Occipital lobe (tissue), 1 donor: ENCODE measurements at regions not wholly inside any gene's neighbourhood (a gene's known extent, or its start where the extent isn't known, plus 50 kb on each side); places are given as distances from the start of the nearest gene placed in this dataset.

Experiments
- DNase-seq: peaks from one replicate; lab custom pipeline; 2025; lab: John Stamatoyannopoulos, UW

DNA sequence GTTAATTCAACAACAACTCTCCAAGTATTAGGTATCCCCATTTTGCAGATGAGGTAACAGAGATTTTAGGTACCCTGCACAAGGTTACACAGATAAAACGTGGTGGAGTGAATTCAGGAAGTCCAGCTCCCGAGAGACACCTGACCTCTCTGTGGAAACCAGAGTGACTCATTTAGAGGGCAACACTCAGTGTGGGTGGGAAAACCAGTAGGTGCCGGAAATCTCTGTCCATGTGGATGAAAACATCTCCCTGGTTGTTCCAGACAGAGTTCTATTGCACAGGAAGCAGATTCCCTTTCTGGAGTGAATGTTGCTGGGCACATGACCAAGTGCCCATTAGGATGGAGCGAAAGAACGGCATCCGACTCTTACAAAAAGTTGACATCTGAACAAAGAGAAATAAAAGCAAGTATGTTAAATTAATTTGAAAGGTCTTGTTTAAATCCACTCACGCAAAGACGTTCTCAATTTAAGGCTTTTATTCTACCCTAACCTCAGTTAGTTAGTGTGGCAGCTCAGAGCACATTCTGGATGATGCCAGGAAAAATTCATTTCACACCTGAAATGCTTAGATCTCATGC is 391.9 kb upstream of the WWC1 start:
- no peak for DNase-seq

DNA sequence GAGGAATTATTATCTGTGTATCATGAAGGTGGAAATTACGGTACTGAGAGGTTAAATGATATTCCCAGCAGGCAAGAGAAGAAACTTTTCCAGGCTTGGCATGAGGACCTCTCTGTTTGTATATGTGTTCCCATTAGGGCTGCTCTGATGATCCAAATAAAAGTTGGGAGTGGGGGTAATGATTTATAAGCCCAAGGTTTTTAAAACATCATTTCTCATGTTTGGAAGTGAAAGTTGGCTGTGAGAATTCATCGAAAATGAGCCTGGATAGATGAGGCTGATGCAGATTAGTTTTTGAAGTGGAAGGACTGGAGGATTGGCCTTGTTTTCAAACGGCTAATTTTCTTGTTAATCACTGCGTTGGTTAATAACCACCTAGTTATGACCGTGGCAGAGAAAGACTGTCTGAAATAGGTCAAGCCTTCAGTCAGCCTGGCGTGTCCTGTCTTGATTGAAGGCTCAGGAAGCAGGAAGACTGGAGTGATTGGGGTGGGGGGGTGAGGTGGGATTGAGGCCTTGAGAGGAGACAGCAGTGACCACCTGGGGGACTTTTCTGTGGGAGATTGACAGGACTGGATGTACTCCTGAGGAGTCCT is 391.0 kb upstream of the WWC1 start:
- DNase-seq: no peak

DNA sequence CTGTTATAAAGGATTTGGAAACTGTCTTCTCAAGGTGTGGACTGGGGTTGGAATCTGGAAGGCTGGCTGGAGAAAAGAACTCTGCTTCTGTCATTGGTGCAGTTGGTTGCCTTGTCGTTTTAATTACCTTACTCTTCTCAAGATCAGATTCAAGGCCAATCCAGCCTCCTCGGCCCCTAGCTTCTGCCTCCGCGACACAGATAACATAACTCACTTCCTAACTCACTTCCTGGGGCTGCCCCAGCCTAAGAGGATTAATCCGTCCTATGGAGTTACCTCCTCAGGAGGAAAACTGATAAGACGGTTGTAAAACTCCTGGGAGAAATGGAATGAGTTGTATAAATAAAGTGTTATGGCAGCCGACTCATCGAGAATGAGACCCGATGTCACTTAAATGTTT is 389.1 kb upstream of the WWC1 start:
- no peak for DNase-seq

DNA sequence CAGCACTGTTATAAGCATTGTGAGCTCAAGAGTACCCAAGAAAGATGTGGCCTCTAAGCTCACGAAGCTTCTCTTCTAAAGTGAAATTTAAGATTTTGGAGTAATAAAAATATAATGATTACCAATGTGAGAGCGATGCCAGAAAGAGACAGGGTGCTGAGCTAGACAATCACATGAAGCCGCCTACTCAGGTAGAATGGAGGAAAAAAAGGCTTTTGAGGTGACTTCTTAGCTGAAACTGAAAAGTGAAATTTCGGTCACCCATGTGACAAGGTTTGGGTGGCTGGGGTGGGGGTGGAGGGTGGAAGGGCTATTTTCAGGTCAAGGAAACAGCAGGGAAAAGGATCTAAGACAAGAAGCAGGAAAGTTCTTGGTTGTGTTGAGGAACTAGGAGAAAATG is 388.2 kb upstream of the WWC1 start:
- no peak for DNase-seq

DNA sequence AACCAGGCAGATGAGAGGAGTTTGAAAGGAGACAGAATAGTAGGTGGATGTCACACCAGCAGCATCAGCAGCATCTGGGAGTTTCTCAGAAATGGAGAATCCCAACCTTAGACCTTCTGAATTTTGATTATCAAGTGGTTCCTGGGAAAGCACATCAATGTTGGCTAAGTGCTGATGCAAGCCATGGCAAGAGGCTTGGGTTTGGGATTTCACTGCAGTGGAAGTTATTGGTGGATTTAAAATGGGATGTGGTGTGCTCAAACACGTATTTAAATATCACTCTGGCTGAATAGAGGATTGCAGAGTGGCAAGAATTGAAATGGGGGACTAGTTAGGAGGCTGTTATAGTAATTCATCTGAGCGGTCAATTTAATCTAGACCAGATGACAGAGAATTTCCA is 387.8 kb upstream of the WWC1 start:
- DNase-seq: no peak

DNA sequence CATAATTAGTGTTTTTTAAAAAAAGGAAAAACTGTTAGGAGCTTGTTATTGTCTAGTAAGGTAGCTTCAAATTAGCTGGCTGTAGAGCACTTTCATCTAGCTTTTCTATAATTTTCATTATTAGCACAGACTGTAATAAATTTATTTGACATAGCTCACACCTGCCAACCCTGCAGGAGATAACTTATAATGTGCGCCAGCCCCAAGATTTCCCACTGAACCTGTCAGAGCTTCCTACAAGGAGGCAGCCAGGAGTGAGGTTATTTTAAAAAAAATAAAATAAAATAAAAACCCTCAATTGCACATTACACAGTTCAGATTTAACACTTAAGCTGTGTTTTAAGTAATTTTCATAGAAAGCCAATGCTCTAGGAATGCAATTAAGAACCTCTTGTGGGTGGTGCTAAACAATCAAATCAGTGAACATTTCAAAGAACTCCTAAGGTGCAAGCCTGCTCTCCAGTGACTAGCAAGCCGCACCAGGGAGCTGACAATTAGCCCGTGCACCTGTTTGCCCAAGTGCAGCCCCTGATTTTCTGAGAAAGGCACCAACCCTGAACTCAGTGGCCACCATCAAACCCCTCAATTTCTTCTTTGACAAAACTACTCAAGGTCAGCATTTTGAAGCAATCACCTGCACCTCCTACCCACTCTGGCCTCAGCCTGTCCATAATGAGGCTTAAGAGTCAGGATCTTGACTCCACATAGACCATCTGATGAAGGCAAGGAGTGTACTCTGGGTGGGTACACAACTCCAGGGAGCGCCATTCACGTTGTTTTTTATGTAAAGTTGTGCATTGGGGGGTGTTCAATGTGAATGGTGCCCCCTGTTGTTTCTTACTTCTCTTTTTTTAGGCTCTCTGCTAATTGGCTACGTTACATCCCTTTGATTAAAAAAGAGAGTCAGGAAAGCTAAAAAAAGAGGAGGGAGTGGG is 385.3 kb upstream of the WWC1 start:
- no peak for DNase-seq

DNA sequence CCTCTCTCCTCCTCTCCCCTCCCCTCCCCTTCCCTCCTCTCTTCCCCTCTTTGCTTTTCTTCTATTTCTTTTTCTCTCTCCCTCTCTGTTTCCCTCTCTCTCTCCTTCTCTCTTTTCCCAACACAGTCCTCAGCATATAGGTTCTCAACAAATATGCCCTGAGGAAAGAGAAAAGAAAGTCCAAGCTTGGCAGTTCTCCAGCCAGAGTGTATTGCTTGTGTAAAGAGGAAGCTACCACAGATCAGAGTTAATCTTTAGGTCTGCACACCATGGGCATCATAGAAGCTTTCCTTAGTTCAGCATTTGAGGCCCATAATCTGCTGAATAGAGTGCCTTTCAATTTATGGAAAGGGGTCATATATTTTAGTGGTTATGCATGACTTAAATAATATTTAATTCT is 382.8 kb upstream of the WWC1 start:
- no peak for DNase-seq

DNA sequence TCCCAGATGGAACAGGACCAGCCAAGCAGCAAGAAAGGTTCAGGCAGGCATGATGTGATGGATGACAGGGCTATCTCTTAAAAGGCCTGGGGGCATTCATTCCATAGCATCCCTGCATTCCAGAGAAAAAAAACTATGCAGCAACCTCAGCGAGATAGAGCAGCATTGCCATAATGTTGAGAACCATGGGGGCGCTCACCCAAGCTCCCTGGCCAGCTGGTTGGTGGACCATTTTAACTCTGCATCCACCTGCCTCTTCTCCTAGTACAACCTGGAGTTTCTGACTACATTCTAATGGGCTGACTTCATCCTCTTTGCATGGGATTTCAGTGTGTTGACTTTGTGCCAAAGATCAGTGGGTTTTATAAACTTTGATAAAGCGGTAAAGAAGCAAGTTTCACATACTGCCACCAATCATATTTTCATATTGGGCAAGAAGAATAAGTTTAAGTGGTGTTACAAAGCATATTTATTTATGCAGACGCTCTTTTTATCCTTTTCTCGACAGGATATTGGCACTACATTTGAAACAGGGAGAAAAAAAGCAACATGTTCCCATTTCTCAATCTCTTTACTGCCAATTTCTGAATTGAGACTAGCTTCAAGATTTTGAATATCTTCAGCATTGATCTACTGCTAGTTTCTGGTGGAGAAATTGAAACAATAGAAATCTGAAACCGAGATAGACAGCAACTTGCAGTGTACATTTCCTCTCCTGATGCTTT is 378.3 kb upstream of the WWC1 start:
- DNase-seq: no peak

DNA sequence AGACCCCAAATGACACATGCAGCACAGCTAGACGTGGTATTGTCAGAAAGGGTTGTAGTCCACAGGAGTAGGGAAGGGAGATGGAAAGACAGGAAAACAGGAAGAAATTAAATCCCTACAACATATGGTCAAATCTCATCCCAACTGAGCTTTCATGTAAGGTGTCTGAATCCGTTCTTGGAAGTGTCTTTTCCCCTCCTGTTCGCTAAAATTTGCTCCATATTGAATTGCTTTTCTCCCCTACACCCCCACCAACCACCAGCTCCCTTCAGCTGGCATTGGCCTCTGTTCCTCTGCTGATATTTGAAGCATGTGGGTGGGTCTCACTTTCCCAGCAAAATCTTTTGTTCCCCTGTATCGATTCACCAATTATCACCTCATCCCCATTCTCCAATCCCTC is 376.2 kb upstream of the WWC1 start:
- DNase-seq: no peak

DNA sequence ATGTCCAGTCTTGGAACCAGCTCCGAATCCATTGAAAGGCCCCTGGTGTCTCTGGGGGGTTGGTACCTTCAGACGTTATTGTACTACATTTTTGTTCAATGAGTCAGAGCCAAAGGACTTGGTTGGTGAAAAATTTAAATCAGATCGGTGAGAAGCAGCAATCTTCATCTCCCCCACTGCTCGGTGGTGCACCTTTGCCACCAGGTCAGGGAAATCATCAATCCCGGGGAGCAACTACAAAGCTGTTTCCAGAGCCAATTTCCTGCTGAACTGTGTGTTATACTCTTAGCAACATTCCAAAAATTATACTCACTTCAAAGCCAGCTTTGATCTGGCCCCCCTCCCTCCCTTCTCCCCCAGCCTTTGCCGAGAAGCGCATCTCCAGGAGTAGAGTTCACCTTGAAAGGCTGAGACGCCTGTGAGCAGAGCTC is 375.2 kb upstream of the WWC1 start:
- DNase-seq: no peak

DNA sequence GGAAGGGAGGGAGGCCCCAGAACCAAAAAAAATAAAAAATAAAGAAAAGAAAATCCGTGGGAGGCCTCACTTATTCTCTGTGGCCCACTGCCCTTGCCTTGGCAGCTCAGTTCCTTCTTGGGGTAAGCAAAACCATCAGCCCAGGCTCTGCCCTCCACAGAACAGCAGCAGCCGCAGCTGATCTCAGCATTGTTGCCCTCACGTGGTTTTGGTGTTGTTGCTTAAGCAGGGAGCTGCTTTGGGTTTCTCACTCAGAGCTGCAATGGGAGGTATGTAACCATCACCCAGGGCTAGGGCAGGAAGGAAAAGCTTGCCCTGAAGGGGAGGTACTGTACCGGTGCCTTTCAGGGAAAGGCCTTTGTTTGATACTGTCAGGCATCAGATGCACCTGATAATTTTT is 374.7 kb upstream of the WWC1 start:
- peak; percentile 15 for DNase-seq

DNA sequence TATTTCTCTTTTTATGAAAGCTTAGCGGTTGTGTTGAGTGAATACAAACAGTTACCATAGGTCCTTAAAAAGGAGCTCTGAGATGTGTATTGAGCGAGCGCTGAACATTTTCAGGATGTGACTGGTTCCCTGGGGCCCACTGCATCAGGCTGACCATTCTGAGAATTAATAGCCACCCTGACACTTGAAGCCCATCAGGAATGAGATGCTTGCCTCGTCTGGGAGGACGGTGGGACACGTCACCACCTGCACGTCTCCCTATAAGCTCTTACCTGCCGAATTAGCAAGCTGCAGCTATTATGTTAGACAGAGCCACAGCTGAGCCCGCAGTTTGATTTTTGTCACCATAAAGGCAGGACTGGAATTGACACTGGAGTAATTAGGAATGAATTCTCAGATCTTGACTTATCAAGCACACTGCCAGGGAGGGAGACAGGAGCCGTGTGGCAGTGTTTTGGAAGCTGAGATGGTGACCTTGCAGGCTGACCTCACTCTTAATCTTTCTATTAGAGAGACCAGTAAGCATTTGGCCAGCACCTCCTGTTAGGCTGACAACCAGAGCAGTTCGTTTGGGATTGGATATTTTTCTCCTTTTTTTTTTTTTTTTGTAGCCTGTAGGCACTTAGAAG is 373.1 kb upstream of the WWC1 start:
- DNase-seq: no peak

DNA sequence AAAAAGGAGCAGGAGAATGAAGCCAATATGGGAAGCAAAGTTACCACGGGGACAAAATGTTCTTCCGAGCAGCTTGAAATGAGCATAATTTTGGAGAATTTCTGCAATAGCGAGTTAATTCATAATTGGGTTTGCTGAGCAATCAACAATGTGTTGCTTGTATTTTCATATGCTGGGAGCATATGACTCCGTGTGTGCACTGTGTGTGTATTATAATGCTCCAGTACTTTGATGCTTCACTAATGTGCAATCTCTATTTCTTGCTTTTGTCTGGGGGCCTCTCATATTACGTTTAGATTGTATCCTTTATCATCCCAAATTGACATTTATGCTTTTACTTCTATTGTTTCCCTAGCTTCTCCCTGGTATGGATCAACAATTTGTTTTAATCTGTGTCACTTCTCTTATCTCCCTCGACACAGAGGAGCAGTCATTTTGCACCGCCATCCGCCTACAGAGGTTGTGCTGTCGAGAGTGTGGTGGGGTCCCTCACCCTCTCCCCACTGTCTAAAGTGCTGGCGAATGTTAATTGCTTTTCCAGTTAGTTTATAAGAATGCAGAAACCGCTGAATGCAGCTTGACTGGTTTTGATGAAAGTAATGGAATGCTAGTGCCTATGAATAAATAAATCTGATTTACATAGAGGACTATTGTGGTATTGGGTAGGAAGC is 372.5 kb upstream of the WWC1 start:
- no peak for DNase-seq

DNA sequence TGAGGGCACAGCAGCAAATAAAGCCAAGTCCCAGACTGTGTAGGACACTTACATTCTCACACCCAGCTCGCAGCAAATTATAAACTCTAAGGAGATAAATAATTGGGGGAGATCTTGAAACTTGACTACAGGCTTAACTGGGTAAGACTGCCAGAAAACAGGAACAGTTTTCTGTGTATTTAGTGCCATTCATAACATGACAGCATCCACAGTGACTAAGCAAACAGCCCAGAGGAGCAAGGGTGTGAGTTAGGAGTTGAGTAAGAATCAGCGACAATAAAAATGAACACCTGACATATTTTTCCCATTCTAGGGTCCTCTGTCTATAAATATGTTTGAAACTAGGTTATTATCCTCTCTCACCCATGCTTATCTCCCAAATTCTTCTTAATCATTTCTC is 370.9 kb upstream of the WWC1 start:
- DNase-seq: no peak

DNA sequence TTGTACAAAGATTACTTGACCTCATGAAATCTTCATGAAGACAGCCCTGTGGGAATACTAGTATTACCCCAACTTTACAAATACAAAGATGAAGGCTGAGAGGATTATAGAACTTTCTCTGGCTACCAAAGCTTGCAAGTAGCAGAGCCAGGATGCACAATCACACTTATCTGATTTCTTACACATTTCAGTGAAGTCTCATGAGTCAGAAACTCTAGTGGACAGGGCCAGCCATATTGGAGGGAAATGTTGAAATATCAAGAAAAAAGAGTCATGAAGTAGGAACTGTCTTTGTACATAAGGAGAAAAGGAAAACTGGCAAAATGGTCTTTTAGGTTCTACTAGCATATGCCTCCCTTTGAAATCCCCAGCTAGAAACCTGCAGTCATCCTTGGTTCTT is 369.6 kb upstream of the WWC1 start:
- no peak for DNase-seq

DNA sequence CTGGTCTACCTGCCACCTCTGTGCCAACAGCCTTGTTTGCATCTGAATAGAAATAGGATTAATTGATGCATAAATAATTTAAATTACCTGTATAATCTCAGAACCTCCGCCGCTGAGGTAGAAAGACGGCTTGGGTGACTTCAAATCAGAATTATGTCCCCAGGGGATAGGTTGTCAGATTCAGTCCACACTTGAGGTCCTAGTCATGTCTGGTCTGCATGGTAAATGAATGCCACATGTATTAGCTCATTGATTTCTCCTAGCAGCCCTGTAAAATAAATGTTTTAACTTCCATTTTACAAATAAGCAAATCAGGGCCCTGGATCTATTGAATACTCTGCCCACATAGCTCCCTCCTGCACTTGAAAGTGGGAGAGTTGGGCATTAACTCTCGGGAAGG is 368.0 kb upstream of the WWC1 start:
- DNase-seq: no peak

DNA sequence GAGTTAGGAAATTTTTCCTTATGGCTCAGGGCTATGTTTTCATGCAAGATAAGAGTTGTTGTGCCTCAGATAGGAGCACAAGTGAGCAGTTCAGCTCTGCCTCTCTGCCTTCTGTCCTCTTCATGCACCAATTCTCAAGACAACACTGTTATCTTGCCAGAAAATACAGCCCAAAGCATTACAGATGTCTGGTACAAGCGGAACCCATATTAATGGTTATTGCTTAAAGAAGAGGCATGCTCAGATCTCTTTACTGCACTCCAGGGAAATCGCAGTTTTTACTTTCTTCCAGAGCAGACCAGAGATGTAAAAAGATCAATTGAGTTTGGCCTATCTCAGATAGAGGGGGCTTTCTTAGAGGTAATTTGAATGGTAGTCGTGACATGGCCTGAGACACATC is 361.6 kb upstream of the WWC1 start:
- DNase-seq: no peak

DNA sequence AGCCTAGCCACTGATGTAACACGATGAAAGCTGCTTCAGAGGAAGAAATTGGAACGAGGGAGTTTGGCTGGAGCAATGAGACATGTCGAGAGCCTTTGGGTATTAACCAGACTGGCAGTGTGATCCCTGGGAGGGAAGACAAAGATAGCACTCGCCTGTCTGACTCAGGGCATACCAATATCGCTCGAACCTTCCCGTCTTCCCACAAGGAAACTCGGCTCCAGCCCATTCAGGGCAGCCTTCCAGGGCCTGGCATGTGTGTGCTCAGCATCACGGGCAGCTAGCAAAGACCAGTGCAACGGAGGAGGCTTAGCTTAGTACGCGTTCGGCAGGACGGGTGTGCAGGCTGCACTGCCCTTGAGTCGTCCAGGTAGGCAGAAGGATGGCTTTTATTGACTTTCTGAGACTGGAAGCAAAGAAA is 356.9 kb upstream of the WWC1 start:
- DNase-seq: peak; percentile 57

DNA sequence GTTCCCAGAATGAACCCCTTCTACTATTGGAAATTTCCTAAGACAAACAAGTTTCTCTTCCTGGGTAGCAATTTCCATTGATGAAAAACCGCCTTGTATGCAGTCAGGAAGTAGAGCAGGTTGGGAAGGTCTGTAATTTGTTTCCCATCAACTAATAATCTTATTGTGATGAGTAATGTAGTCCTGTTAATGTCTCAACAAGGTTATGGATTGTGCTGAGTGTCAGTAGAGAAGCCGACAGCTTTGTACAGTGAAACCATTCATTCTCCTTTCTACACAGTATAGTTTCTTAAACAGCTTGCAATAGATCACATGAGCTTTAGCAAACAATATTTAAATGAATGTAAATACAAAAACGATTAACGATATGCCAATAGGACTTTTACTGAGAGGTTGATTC is 355.4 kb upstream of the WWC1 start:
- DNase-seq: no peak

DNA sequence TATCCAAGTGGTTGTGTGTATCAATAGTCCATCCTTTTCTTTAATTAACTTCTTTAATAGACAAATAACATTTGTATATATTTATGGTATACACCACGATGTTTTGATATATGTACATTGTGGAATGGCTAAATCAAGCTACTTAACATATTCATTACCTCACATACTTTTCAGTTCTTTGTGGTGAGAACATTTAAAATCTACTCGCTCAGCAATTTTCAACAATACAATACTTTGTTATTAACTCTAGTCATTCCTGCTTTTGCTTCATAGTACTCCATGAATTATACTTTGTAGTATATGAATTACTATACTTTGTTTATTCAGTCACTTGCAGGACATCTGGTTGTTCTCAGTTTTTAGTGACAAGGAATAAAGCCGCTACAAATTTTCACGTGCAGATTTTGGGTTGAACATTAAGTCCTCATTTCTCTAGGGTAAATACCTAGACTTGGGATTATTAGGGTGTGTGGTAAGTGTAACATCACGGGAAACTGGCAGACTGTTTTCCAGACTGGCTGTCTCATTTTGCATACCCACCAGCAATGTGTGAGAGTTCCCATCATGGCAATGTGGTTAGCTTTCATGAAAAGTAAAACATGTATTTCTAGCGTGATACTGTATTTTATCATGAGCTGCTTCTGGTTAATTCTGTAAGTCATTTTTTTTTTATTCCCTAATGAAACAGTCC is 354.4 kb upstream of the WWC1 start:
- no peak for DNase-seq

DNA sequence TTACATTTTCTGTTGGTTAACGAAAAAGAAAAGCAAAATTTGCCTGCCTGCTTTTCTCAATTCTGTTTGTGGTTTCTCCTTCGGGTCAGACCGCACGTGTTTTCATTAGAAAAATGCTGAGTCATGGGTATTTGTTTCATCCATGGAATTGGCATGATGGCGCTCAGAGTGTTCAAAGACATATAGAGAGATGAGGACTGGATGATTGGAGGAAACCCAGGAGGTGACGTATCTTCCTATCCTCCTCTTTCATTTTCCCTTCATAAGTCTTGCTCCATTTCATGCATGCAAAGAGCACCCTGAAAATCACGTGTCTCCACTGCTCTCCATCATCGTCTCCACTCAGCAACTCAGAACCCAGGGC is 353.8 kb upstream of the WWC1 start:
- DNase-seq: no peak
